Caco-2 (cell line): ENCODE measurements at regions not wholly inside any gene's neighbourhood (a gene's known extent, or its start where the extent isn't known, plus 50 kb on each side); places are given as distances from the start of the nearest gene placed in this dataset.
A peak's percentile ranks its signal among the peaks of the same experiment; 100 is the strongest.

Experiments
- BruUV-seq: library from RNA; stranded (reverse); fragments of 400-500 nt; replicated peaks from 2 replicates; lab custom pipeline; 2021; lab: Mats Ljungman, UMichigan
- CTCF ChIA-PET: fragments of 300-600 bp; sonication (Branson Sonifier 250); formaldehyde crosslinking; loops from one replicate; lab custom pipeline; 2022; ENCODE audit warnings: antibody characterized with exemption; lab: Charles Lee
- POLR2A ChIA-PET: fragments of 300-600 bp; sonication (Branson Sonifier 250); formaldehyde crosslinking; loops from one replicate; lab custom pipeline; 2022; ENCODE audit warnings: antibody characterized with exemption; lab: Charles Lee
- DNase-seq, 2 experiments: peaks; one replicate each; pipeline versions ENCODE4 v3.0.0 to v3.0.0-alpha.2; 2020 to 2022
- H3K27me3 ChIP-seq: replicated peaks from 2 replicates; pipeline ENCODE4 v1.6.0; 2011; ENCODE audit warnings: low read length; ENCODE audit not compliant: control insufficient read depth, insufficient read depth
- H3K36me3 ChIP-seq: 2 replicates; pipeline ENCODE4 v1.5.1; 2011; ENCODE audit warnings: low read length; ENCODE audit not compliant: control insufficient read depth, insufficient read depth
- H3K4me1 ChIP-seq: fragments of 250-450 bp; sonication (Bioruptor Pico); 2 replicates; pipeline ENCODE4 v1.5.1; 2020; ENCODE audit warnings: mild to moderate bottlenecking
- H3K4me3 ChIP-seq: 2 replicates; pipeline ENCODE4 v1.5.1; 2011; ENCODE audit warnings: low read depth, mild to moderate bottlenecking, control low read depth, low read length
- H3K9me3 ChIP-seq: fragments of 250-450 bp; sonication (Bioruptor Pico); 2 replicates; pipeline ENCODE4 v1.5.1; 2020; ENCODE audit warnings: mild to moderate bottlenecking, moderate library complexity
- H3K27ac Mint-ChIP-seq: one replicate; pipeline ENCODE4 v1.8.0; 2022; ENCODE audit warnings: mixed read lengths; ENCODE audit not compliant: unreplicated experiment
- H3K27me3 Mint-ChIP-seq: one replicate; pipeline ENCODE4 v1.8.0; 2022; ENCODE audit warnings: mixed read lengths; ENCODE audit not compliant: insufficient read depth, unreplicated experiment
- H3K36me3 Mint-ChIP-seq: one replicate; pipeline ENCODE4 v1.8.0; 2022; ENCODE audit warnings: mild to moderate bottlenecking, mixed read lengths; ENCODE audit not compliant: insufficient read depth, unreplicated experiment
- H3K4me1 Mint-ChIP-seq: one replicate; pipeline ENCODE4 v1.8.0; 2022; ENCODE audit warnings: low read depth, mixed read lengths; ENCODE audit not compliant: unreplicated experiment
- H3K4me3 Mint-ChIP-seq: one replicate; pipeline ENCODE4 v1.8.0; 2022; ENCODE audit warnings: mild to moderate bottlenecking, moderate library complexity, mixed read lengths; ENCODE audit not compliant: unreplicated experiment
- H3K9me3 Mint-ChIP-seq: one replicate; pipeline ENCODE4 v1.8.0; 2022; ENCODE audit warnings: mixed read lengths; ENCODE audit not compliant: unreplicated experiment
- CTCF ChIP-seq, 2 experiments: fragments of 200-600 bp in 1 of 2; IDR thresholded peaks; 1 replicate in 1 of 2; 2 replicates in 1 of 2; pipeline versions ENCODE4 v1.5.1 to v1.8.0; 2011 to 2022; ENCODE audit warnings: antibody characterized with exemption in 1 of 2, control low read depth in 1 of 2, inconsistent platforms in 1 of 2, low read depth in 1 of 2, low read length in 1 of 2, mild to moderate bottlenecking in 1 of 2, moderate library complexity in 1 of 2; ENCODE audit not compliant: insufficient read depth in 1 of 2, severe bottlenecking in 1 of 2, unreplicated experiment in 1 of 2
- intact Hi-C: fragments of 100-400 bp; cut with micrococcal nuclease; formaldehyde crosslinking; loops from one replicate; pipeline ENCODE4 v1.10.0; 2022; ENCODE audit not compliant: unreplicated experiment

GRCh38 chr20:60115451-60115850, 157.2 kb downstream of the CDH26 start:
- no peak for TF ChIP-seq CTCF (IDR thresholded peaks at IDR 0.05; ENCODE audit: insufficient read depth in 1 of 2, low read depth in 1 of 2, low read length in 1 of 2, severe bottlenecking in 1 of 2, unreplicated experiment in 1 of 2)
- no peaks in the 10 kb centered on the region for H3K9me3 ChIP-seq
- peaks cover 1% of the 10 kb centered on the region for H3K27me3 ChIP-seq
- H3K9me3 Mint-ChIP-seq: no peaks in the 10 kb centered on the region
- intact Hi-C loops: no loop called here
- ChIA-PET POLR2A (no interaction called here), CTCF (interaction anchor here (1.0 kb wide), 1 partner anchor 58 kb away, joined by 3 read pairs; no protein-coding TSS in a partner anchor)
- H3K4me3 ChIP-seq: no peak overlapping the region
- peaks cover 51% of the 10 kb centered on the region for H3K27me3 Mint-ChIP-seq
- DNase-seq: no peak
- H3K36me3 ChIP-seq: no peaks in the 10 kb centered on the region
- no peak overlapping the region for H3K4me3 Mint-ChIP-seq
- H3K4me1 Mint-ChIP-seq: no peaks in the 10 kb centered on the region
- H3K27ac Mint-ChIP-seq: no peak overlapping the region
- no peaks in the 10 kb centered on the region for H3K4me1 ChIP-seq
- no TSS peak for BruUV-seq
- no peaks in the 10 kb centered on the region for H3K36me3 Mint-ChIP-seq

- Mint-ChIP-seq H3K27ac (no peak overlapping the region), H3K9me3 (no peaks in the 10 kb centered on the region), H3K36me3 (no peaks in the 10 kb centered on the region), H3K4me3 (no peak overlapping the region), H3K4me1 (no peaks in the 10 kb centered on the region), H3K27me3 (peaks cover 54% of the 10 kb centered on the region)
- ChIA-PET CTCF (interaction anchor here (0.6 to 1.0 kb wide), 2 partner anchors 58 to 59 kb away, joined by 3 read pairs; no protein-coding TSS in a partner anchor), POLR2A (no interaction called here)
- Histone ChIP-seq H3K36me3 (no peaks in the 10 kb centered on the region), H3K27me3 (peaks cover 1% of the 10 kb centered on the region), H3K9me3 (no peaks in the 10 kb centered on the region), H3K4me3 (no peak overlapping the region), H3K4me1 (no peaks in the 10 kb centered on the region)
- DNase-seq: peak in 1 of 2 experiments; percentile 34
- TF ChIP-seq CTCF (IDR thresholded peaks at IDR 0.05; ENCODE audit: insufficient read depth in 1 of 2, low read depth in 1 of 2, low read length in 1 of 2, severe bottlenecking in 1 of 2, unreplicated experiment in 1 of 2): no peak
- intact Hi-C loops: no loop called here
- BruUV-seq: no TSS peak
Measured at GRCh38 chr20:60116128-60116909, 158.1 kb downstream of the CDH26 start.

- Mint-ChIP-seq H3K27me3 (peaks cover 54% of the 10 kb centered on the region), H3K27ac (no peak overlapping the region), H3K4me3 (no peak overlapping the region), H3K9me3 (no peaks in the 10 kb centered on the region), H3K4me1 (no peaks in the 10 kb centered on the region), H3K36me3 (no peaks in the 10 kb centered on the region)
- intact Hi-C loops: no loop called here
- DNase-seq: no peak
- Histone ChIP-seq H3K9me3 (no peaks in the 10 kb centered on the region), H3K36me3 (no peaks in the 10 kb centered on the region), H3K27me3 (peaks cover 4% of the 10 kb centered on the region), H3K4me1 (no peaks in the 10 kb centered on the region), H3K4me3 (no peak overlapping the region)
- BruUV-seq: no TSS peak
- TF ChIP-seq CTCF (IDR thresholded peaks at IDR 0.05; ENCODE audit: insufficient read depth in 1 of 2, low read depth in 1 of 2, low read length in 1 of 2, severe bottlenecking in 1 of 2, unreplicated experiment in 1 of 2): no peak
- POLR2A ChIA-PET: no interaction called here
- CTCF ChIA-PET: no interaction called here
Measured at GRCh38 chr20:60117065-60117464, 158.8 kb downstream of the CDH26 start.
